Tibial nerve (tissue), 4 donors: ENCODE measurements at regions not wholly inside any gene's neighbourhood (a gene's known extent, or its start where the extent isn't known, plus 50 kb on each side); places are given as distances from the start of the nearest gene placed in this dataset.

Experiments used
- DNase-seq, 2 donors: peaks; one replicate each; pipeline ENCODE4 v3.0.0-alpha.2; 2019; ENCODE audit warnings: low spot score in 2 of 2
- H3K27ac ChIP-seq, 4 donors: fragments of 200-600 bp; sonication (generic) in 3 of 4; one replicate each; pipeline ENCODE4 v1.5.1; 2017 to 2019; ENCODE audit warnings: mild to moderate bottlenecking in 1 of 4
- H3K27me3 ChIP-seq, 2 donors: fragments of 200-600 bp; sonication (generic) in 1 of 2; one replicate each; pipeline versions ENCODE4 v1.5.1 to v1.6.0; 2017 to 2019
- H3K36me3 ChIP-seq, 3 donors: fragments of 200-600 bp; sonication (generic); one replicate each; pipeline ENCODE4 v1.5.1; 2018 to 2019
- H3K4me1 ChIP-seq, 4 donors: fragments of 200-600 bp; sonication (generic) in 3 of 4; one replicate each; pipeline ENCODE4 v1.5.1; 2017 to 2019
- H3K4me3 ChIP-seq, 4 donors: fragments of 200-600 bp; sonication (generic) in 3 of 4; one replicate each; pipeline ENCODE4 v1.5.1; 2017 to 2019; ENCODE audit warnings: mild to moderate bottlenecking in 1 of 4, moderate library complexity in 1 of 4
- H3K9me3 ChIP-seq, 4 donors: fragments of 200-600 bp; sonication (generic) in 3 of 4; one replicate each; pipeline ENCODE4 v1.5.1; 2017 to 2019
- EP300 ChIP-seq, 2 donors: sonication (generic); formaldehyde crosslinking; IDR thresholded peaks; one replicate each; pipeline ENCODE4 v1.6.1; 2017; ENCODE audit warnings: antibody characterized with exemption in 2 of 2, mild to moderate bottlenecking in 1 of 2
- POLR2A ChIP-seq, 2 donors: fragments of 450-650 bp; IDR thresholded peaks; one replicate each; pipeline ENCODE4 v1.6.1; 2017; ENCODE audit warnings: antibody characterized with exemption in 2 of 2, mild to moderate bottlenecking in 2 of 2, moderate library complexity in 2 of 2
- WGBS, 2 donors: methylation state at CpG; one replicate each; pipeline ENCODE4 v1.1.5; 2018; 5-methylcytosine and 5-hydroxymethylcytosine counted together
- TF ChIP-seq, protein P1 (sequence below), 5 experiments: fragments of 200-600 bp in 3 of 5; fragments of 450-650 bp in 2 of 5; sonication (generic) in 3 of 5; IDR thresholded peaks; one replicate each; pipeline ENCODE4 v1.5.1; 2016 to 2019; ENCODE audit warnings: antibody characterized with exemption in 5 of 5, mild to moderate bottlenecking in 3 of 5, moderate library complexity in 2 of 5

GRCh38 chr3:78268716-78269668 lies 1229.1 kb downstream of the ROBO2 start:
- Histone ChIP-seq H3K27me3 (no peaks in the 10 kb centered on the region), H3K4me1 (no peaks in the 10 kb centered on the region), H3K4me3 (no peak overlapping the region), H3K9me3 (peaks cover 0 to 25% (median 0%) of the 10 kb centered on the region in 4 donors), H3K36me3 (no peaks in the 10 kb centered on the region), H3K27ac (no peak overlapping the region)
- WGBS, 2 donors: 63 to 86% methylated on average over 5 of the region's 5 CpGs
- DNase-seq: no peak
- no peak for TF ChIP-seq EP300 (IDR thresholded peaks at IDR 0.05)
- TF ChIP-seq, protein P1, sequence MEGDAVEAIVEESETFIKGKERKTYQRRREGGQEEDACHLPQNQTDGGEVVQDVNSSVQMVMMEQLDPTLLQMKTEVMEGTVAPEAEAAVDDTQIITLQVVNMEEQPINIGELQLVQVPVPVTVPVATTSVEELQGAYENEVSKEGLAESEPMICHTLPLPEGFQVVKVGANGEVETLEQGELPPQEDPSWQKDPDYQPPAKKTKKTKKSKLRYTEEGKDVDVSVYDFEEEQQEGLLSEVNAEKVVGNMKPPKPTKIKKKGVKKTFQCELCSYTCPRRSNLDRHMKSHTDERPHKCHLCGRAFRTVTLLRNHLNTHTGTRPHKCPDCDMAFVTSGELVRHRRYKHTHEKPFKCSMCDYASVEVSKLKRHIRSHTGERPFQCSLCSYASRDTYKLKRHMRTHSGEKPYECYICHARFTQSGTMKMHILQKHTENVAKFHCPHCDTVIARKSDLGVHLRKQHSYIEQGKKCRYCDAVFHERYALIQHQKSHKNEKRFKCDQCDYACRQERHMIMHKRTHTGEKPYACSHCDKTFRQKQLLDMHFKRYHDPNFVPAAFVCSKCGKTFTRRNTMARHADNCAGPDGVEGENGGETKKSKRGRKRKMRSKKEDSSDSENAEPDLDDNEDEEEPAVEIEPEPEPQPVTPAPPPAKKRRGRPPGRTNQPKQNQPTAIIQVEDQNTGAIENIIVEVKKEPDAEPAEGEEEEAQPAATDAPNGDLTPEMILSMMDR (IDR thresholded peaks at IDR 0.05): no peak
- TF ChIP-seq POLR2A (IDR thresholded peaks at IDR 0.05): no peak

DNA sequence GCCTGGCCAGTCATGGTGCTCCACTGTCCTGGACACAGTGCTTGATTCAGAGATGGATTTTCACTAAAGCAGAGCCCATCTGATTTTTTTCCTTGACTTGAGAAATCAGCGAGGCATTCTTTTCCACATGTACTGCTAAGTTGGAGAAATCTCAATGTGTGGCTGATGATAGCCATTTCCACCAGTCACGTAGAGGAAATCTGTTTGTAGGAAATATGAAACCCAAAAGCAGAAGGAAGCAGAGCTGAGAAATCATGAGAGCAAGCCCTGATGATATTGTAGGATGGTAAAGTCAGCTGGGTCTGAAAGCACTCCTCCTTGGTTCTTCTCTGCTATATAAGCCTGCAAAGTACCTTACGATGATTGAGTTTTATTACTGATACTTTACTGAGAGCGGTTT lies 1233.4 kb downstream of the ROBO2 start:
- H3K4me3 ChIP-seq: no peak overlapping the region
- WGBS, 2 donors: 71 to 74% methylated on average over 4 of the region's 4 CpGs
- H3K27ac ChIP-seq: no peak overlapping the region
- peaks cover 0 to 8% (median 0%) of the 10 kb centered on the region in 4 donors for H3K9me3 ChIP-seq
- no peaks in the 10 kb centered on the region for H3K36me3 ChIP-seq
- no peaks in the 10 kb centered on the region for H3K4me1 ChIP-seq
- H3K27me3 ChIP-seq: no peaks in the 10 kb centered on the region
- DNase-seq: no peak
- TF ChIP-seq, protein P1 (IDR thresholded peaks at IDR 0.05): no peak
- TF ChIP-seq EP300 (IDR thresholded peaks at IDR 0.05) (no peak), POLR2A (IDR thresholded peaks at IDR 0.05) (no peak)

DNA sequence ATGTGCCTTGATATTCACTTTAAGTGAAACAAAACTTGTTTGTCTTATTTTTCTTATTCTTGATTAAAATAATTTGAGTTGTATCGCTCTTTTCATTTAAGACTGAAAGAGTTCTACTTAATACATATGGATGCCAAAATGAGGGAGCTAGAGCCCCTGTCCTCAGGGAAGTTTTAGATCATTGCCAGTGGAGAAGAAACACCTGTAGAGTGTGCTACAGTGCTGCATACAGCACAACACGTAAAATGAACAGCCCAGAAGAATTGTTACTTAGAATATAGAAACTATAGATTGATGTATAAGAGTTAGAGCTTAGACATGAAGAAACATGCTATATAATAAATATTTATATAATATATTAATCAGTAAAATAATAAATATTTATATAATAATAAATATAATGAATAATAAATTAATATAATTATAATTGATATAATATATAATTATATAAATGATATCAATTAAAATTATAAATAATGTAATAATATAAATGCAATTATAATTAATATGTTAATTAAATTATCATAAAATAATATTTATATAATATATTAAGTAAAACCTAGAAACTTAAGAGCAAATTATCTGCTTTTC lies 1234.7 kb downstream of the ROBO2 start:
- H3K27ac ChIP-seq: no peak overlapping the region
- no peaks in the 10 kb centered on the region for H3K4me1 ChIP-seq
- H3K27me3 ChIP-seq: no peaks in the 10 kb centered on the region
- no peak for DNase-seq
- no peaks in the 10 kb centered on the region for H3K9me3 ChIP-seq
- no peak overlapping the region for H3K4me3 ChIP-seq
- TF ChIP-seq POLR2A (IDR thresholded peaks at IDR 0.05) (no peak), EP300 (IDR thresholded peaks at IDR 0.05) (no peak)
- TF ChIP-seq, protein P1 (IDR thresholded peaks at IDR 0.05): no peak
- H3K36me3 ChIP-seq: no peaks in the 10 kb centered on the region
- 85 to 92% methylated on average over 2 of the region's 2 CpGs for WGBS, 2 donors

DNA sequence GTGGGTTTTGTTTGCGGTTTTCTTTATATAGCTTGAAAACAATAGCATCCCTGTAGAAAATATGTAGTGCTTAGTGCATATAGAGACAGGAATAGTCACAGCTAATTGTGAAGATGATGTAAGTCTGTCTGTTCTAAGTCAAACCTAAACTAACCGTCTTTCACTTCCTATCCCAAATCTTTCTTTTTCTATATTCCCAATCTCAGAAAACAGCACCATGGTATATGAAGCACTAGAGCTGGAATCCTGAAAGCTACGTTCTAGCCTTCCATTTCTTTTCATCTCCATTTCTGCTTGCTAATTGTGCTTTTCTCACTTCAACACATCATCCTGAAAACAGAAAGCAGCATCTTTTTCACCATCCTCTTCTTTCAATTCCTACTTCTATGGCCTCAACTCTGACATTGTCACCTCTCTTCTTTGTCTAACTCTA lies 1235.5 kb downstream of the ROBO2 start:
- Histone ChIP-seq H3K27me3 (no peaks in the 10 kb centered on the region), H3K9me3 (no peaks in the 10 kb centered on the region), H3K36me3 (no peaks in the 10 kb centered on the region), H3K4me1 (no peaks in the 10 kb centered on the region), H3K27ac (no peak overlapping the region), H3K4me3 (no peak overlapping the region)
- TF ChIP-seq EP300 (IDR thresholded peaks at IDR 0.05) (no peak), POLR2A (IDR thresholded peaks at IDR 0.05) (no peak)
- TF ChIP-seq, protein P1 (IDR thresholded peaks at IDR 0.05): no peak
- no peak for DNase-seq
- 64 to 72% methylated on average over 3 of the region's 3 CpGs for WGBS, 2 donors

GRCh38 chr3:78277220-78277619 lies 1237.3 kb downstream of the ROBO2 start:
- WGBS, 2 donors: 82 to 94% methylated on average over 2 of the region's 2 CpGs
- Histone ChIP-seq H3K4me3 (no peak overlapping the region), H3K27me3 (no peaks in the 10 kb centered on the region), H3K27ac (no peak overlapping the region), H3K4me1 (no peaks in the 10 kb centered on the region), H3K9me3 (no peaks in the 10 kb centered on the region), H3K36me3 (no peaks in the 10 kb centered on the region)
- DNase-seq: no peak
- TF ChIP-seq POLR2A (IDR thresholded peaks at IDR 0.05): no peak
- no peak for TF ChIP-seq EP300 (IDR thresholded peaks at IDR 0.05)
- TF ChIP-seq, protein P1 (IDR thresholded peaks at IDR 0.05): no peak
